Endothelial cell of umbilical vein (primary cell): ENCODE measurements at regions not wholly inside any gene's neighbourhood (a gene's known extent, or its start where the extent isn't known, plus 50 kb on each side); places are given as distances from the start of the nearest gene placed in this dataset.

Experiments used
- BruUV-seq: library from RNA; stranded (reverse); fragments of 400-500 nt; replicated peaks from 2 replicates; lab custom pipeline; 2021; lab: Mats Ljungman, UMichigan
- CTCF ChIA-PET: fragments of 300-600, 350-600 bp; sonication (Branson Sonifier 250); formaldehyde crosslinking; loops from one replicate; lab custom pipeline; 2021; ENCODE audit warnings: antibody characterized with exemption, inconsistent platforms; lab: Charles Lee
- POLR2A ChIA-PET: fragments of 300-600, 350-600 bp; sonication (Branson Sonifier 250); formaldehyde crosslinking; loops from one replicate; lab custom pipeline; 2021; ENCODE audit warnings: antibody characterized with exemption, inconsistent platforms; lab: Charles Lee
- DNase-seq: peaks from one replicate; pipeline ENCODE4 v3.0.0-alpha.2; 2011; ENCODE audit warnings: low read depth, low spot score
- FAIRE-seq: peaks from 2 replicates; lab custom pipeline; 2011; peaks lifted over from hg19 to GRCh38; lab: Jason Lieb, UNC
- H2AFZ ChIP-seq: 2 replicates; pipeline ENCODE4 v1.6.0; 2012; ENCODE audit warnings: low read depth, low read length, control low read depth, inconsistent platforms
- H3K27ac ChIP-seq: 2 replicates; pipeline ENCODE4 v1.5.1; 2011; ENCODE audit warnings: low read depth, mild to moderate bottlenecking, control low read depth, low read length, moderate library complexity; ENCODE audit not compliant: insufficient read depth
- H3K27me3 ChIP-seq, 2 experiments: 2 replicates each; pipeline versions ENCODE4 v1.6.0 to v1.6.1; 2011; ENCODE audit warnings: low read length in 2 of 2, mixed read lengths in 1 of 2; ENCODE audit not compliant: control insufficient read depth in 2 of 2, insufficient read depth in 2 of 2
- H3K36me3 ChIP-seq, 2 experiments: 2 replicates in 1 of 2; 3 replicates in 1 of 2; pipeline ENCODE4 v1.5.1; 2011; ENCODE audit warnings: low read length in 2 of 2, mild to moderate bottlenecking in 1 of 2, moderate library complexity in 1 of 2; ENCODE audit not compliant: control insufficient read depth in 2 of 2, insufficient read depth in 2 of 2; ENCODE audit errors: extremely low read depth in 1 of 2
- H3K4me1 ChIP-seq: 3 replicates; pipeline ENCODE4 v1.5.1; 2011; ENCODE audit warnings: mild to moderate bottlenecking, low read length; ENCODE audit not compliant: control insufficient read depth, insufficient read depth; ENCODE audit errors: extremely low read depth
- H3K4me2 ChIP-seq: 2 replicates; pipeline ENCODE4 v1.6.1; 2011; ENCODE audit warnings: low read length, control low read depth, mixed read lengths; ENCODE audit not compliant: insufficient read depth
- H3K4me3 ChIP-seq, 3 experiments: fragments of 200-600 bp in 1 of 3; sonication (generic), shearing (Covaris generic) in 1 of 3; replicated peaks in 1 of 3; 2 replicates each; pipeline ENCODE4 v1.5.1; 2011 to 2016; ENCODE audit warnings: control low read depth in 3 of 3, low read length in 3 of 3, mild to moderate bottlenecking in 2 of 3, inconsistent platforms in 1 of 3, low read depth in 1 of 3, moderate library complexity in 1 of 3; ENCODE audit not compliant: insufficient read depth in 1 of 3
- H3K79me2 ChIP-seq: 2 replicates; pipeline ENCODE4 v1.6.0; 2012; ENCODE audit warnings: low read length, inconsistent platforms; ENCODE audit not compliant: control insufficient read depth, insufficient read depth
- H3K9ac ChIP-seq: replicated peaks from 2 replicates; pipeline ENCODE3; 2011; ENCODE audit warnings: low read length, control low read depth; ENCODE audit not compliant: insufficient read depth; ENCODE audit errors: extremely low read depth
- H3K9me1 ChIP-seq: replicated peaks from 3 replicates; pipeline ENCODE4 v1.6.0; 2011; ENCODE audit warnings: mild to moderate bottlenecking, low read length; ENCODE audit not compliant: control insufficient read depth, insufficient read depth; ENCODE audit errors: extremely low read depth
- H3K9me3 ChIP-seq: replicated peaks from 2 replicates; pipeline ENCODE4 v1.5.1; 2012; ENCODE audit warnings: low read length, inconsistent platforms; ENCODE audit not compliant: control insufficient read depth, insufficient read depth
- H4K20me1 ChIP-seq: replicated peaks from 2 replicates; pipeline ENCODE3; 2011; ENCODE audit warnings: mild to moderate bottlenecking, low read length; ENCODE audit not compliant: control insufficient read depth, insufficient read depth; ENCODE audit errors: extremely low read depth
- EZH2 ChIP-seq: IDR thresholded peaks from 2 replicates; pipeline ENCODE4 v1.6.1; 2012; ENCODE audit warnings: borderline replicate concordance, low read depth, mild to moderate bottlenecking, moderate library complexity, low read length, inconsistent platforms; ENCODE audit not compliant: severe bottlenecking
- FOS ChIP-seq: IDR thresholded peaks from 2 replicates; pipeline ENCODE4 v1.6.1; 2011; ENCODE audit warnings: mild to moderate bottlenecking, low read length, moderate library complexity, borderline replicate concordance; ENCODE audit not compliant: insufficient read depth
- GATA2 ChIP-seq: IDR thresholded peaks from 2 replicates; pipeline ENCODE4 v1.7.0; 2011; ENCODE audit warnings: low read depth, mild to moderate bottlenecking, moderate library complexity, mixed read lengths, low read length; ENCODE audit not compliant: insufficient read length, insufficient read depth
- JUN ChIP-seq: IDR thresholded peaks from 2 replicates; pipeline ENCODE4 v1.6.1; 2011; ENCODE audit warnings: borderline replicate concordance, low read depth; ENCODE audit not compliant: insufficient read length, insufficient read depth
- MAX ChIP-seq: IDR thresholded peaks from 2 replicates; pipeline ENCODE4 v1.6.1; 2011; ENCODE audit not compliant: insufficient read depth, insufficient read length
- MYC ChIP-seq: IDR thresholded peaks from one replicate; pipeline ENCODE4 v1.6.1; 2011; ENCODE audit warnings: mild to moderate bottlenecking, low read depth, low read length
- POLR2A ChIP-seq: IDR thresholded peaks from 2 replicates; pipeline ENCODE4 v1.6.1; 2012; ENCODE audit warnings: low read depth, mild to moderate bottlenecking, control low read depth, low read length
- POLR2AphosphoS5 ChIP-seq: IDR thresholded peaks from 2 replicates; pipeline ENCODE4 v1.6.1; 2012; ENCODE audit warnings: low read depth, mild to moderate bottlenecking, control low read depth, low read length, moderate library complexity; ENCODE audit not compliant: insufficient read depth
- dilution Hi-C: fragments of 300-500 bp; cut with MboI; formaldehyde crosslinking; loops from one replicate; pipeline ENCODE4 v1.15.0; 2019; ENCODE audit warnings: low sequenced_read_pairs; ENCODE audit not compliant: extremely low pct_ligation_motif_present
- intact Hi-C: fragments of 100-400 bp; cut with micrococcal nuclease; formaldehyde crosslinking; loops from one replicate; pipeline ENCODE4 v1.10.0; 2022
- TF ChIP-seq, protein P1 (sequence below), 2 donors: IDR thresholded peaks; 1 replicate in 1 of 2; 2 replicates in 1 of 2; pipeline ENCODE4 v1.5.1; 2011; ENCODE audit warnings: low read length in 2 of 2, mild to moderate bottlenecking in 2 of 2, moderate library complexity in 2 of 2, control low read depth in 1 of 2, inconsistent platforms in 1 of 2, low read depth in 1 of 2; ENCODE audit not compliant: insufficient read depth in 1 of 2; ENCODE audit errors: extremely low read depth in 1 of 2

DNA sequence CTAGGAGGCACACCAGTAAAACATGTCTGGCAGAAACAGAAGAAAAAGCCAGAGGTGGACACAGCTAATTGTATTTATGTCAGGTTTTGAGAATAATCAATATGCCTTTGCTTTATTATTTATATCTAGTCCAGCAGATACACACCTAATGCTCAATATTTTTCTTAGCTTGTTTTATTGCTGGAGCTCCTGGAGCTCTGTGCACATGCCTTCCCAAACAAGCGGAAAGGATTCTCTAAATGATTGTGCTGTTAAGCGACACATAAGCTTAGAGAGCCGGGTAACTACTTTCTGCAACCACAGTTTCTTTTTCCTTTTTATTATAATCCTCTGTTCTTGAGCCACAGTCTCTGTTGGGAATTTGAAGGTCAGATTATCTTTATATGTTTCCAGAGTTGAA lies 177.3 kb upstream of the ST6GAL2 start:
- Histone ChIP-seq H3K27ac (no peak overlapping the region), H3K9me1 (no peaks in the 10 kb centered on the region), H3K27me3 (no peaks in the 10 kb centered on the region), H3K9ac (no peak overlapping the region), H3K36me3 (no peaks in the 10 kb centered on the region), H3K4me3 (no peak overlapping the region), H3K4me1 (no peaks in the 10 kb centered on the region), H4K20me1 (no peaks in the 10 kb centered on the region), H3K79me2 (no peaks in the 10 kb centered on the region), H3K9me3 (peaks cover 6% of the 10 kb centered on the region), H3K4me2 (no peak overlapping the region), H2AFZ (no peak overlapping the region)
- ChIA-PET CTCF (no interaction called here), POLR2A (no interaction called here)
- FAIRE-seq (no peak), DNase-seq (no peak)
- TF ChIP-seq MAX (no peak), JUN (no peak), FOS (no peak), MYC (no peak), POLR2AphosphoS5 (no peak), EZH2 (no peak), GATA2 (no peak), POLR2A (no peak)
- TF ChIP-seq, protein P1, sequence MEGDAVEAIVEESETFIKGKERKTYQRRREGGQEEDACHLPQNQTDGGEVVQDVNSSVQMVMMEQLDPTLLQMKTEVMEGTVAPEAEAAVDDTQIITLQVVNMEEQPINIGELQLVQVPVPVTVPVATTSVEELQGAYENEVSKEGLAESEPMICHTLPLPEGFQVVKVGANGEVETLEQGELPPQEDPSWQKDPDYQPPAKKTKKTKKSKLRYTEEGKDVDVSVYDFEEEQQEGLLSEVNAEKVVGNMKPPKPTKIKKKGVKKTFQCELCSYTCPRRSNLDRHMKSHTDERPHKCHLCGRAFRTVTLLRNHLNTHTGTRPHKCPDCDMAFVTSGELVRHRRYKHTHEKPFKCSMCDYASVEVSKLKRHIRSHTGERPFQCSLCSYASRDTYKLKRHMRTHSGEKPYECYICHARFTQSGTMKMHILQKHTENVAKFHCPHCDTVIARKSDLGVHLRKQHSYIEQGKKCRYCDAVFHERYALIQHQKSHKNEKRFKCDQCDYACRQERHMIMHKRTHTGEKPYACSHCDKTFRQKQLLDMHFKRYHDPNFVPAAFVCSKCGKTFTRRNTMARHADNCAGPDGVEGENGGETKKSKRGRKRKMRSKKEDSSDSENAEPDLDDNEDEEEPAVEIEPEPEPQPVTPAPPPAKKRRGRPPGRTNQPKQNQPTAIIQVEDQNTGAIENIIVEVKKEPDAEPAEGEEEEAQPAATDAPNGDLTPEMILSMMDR (IDR thresholded peaks at IDR 0.05; ENCODE audit: extremely low read depth in 1 of 2, insufficient read depth in 1 of 2, low read depth in 1 of 2, low read length in 2 of 2), result no peak
- no TSS peak for BruUV-seq
- intact Hi-C loops (no loop called here), dilution Hi-C loops (no loop called here)
